Left lung (tissue), 4 donors: ENCODE measurements at regions not wholly inside any gene's neighbourhood (a gene's known extent, or its start where the extent isn't known, plus 50 kb on each side); places are given as distances from the start of the nearest gene placed in this dataset.
A peak's percentile ranks its signal among the peaks of the same experiment; 100 is the strongest.
"Not testable (repeated sequence)": the region's sequence is repeated elsewhere in the genome, so short reads cannot be mapped to it uniquely, and the experiment has no call there.

ENCODE experiments used
- ATAC-seq: fragments of 200-7000 bp; cut with Tn5 transposase; one replicate; pipeline ENCODE4 v1.9.1; 2020; ENCODE audit warnings: moderate library complexity
- DNase-seq, 4 donors: peaks; one replicate each; pipeline ENCODE4 v3.0.0-alpha.2; 2013 to 2020
- H3K27ac ChIP-seq, 2 donors: fragments of 200-600 bp; sonication (generic) in 1 of 2; one replicate each; pipeline versions ENCODE4 v1.5.0 to v1.8.0; 2020 to 2021
- H3K27me3 ChIP-seq, 2 donors: fragments of 200-600 bp; sonication (generic) in 1 of 2; one replicate each; pipeline versions ENCODE4 v1.5.0 to v1.8.0; 2020 to 2021
- H3K36me3 ChIP-seq, 2 donors: fragments of 200-600 bp; sonication (generic) in 1 of 2; one replicate each; pipeline versions ENCODE4 v1.5.0 to v1.8.0; 2020 to 2021
- H3K4me1 ChIP-seq, 2 donors: fragments of 200-600 bp; one replicate each; pipeline ENCODE4 v1.8.0; 2021
- H3K4me3 ChIP-seq, 2 donors: fragments of 200-600 bp; sonication (generic) in 1 of 2; one replicate each; pipeline versions ENCODE4 v1.5.0 to v1.8.0; 2020 to 2021; ENCODE audit warnings: mild to moderate bottlenecking in 1 of 2
- H3K9me3 ChIP-seq, 2 donors: fragments of 200-600 bp; sonication (generic) in 1 of 2; one replicate each; pipeline versions ENCODE4 v1.5.0 to v1.8.0; 2020 to 2021
- intact Hi-C, 2 donors: fragments of 100-400 bp; cut with DNase I; formaldehyde crosslinking; loops; one replicate each; pipeline versions ENCODE4 v1.11.2 to v1.14.2; 2022
- TF ChIP-seq, protein P1 (sequence below), 2 donors: fragments of 200-600 bp; sonication (generic) in 1 of 2; IDR thresholded peaks; one replicate each; pipeline versions ENCODE4 v1.5.0 to v1.8.0; 2021; ENCODE audit warnings: antibody characterized with exemption in 2 of 2
- donor health status: DM: no; HTN: yes; CAD: no.
- donor health status: DM: no; HTN: no; CAD: no.

DNA sequence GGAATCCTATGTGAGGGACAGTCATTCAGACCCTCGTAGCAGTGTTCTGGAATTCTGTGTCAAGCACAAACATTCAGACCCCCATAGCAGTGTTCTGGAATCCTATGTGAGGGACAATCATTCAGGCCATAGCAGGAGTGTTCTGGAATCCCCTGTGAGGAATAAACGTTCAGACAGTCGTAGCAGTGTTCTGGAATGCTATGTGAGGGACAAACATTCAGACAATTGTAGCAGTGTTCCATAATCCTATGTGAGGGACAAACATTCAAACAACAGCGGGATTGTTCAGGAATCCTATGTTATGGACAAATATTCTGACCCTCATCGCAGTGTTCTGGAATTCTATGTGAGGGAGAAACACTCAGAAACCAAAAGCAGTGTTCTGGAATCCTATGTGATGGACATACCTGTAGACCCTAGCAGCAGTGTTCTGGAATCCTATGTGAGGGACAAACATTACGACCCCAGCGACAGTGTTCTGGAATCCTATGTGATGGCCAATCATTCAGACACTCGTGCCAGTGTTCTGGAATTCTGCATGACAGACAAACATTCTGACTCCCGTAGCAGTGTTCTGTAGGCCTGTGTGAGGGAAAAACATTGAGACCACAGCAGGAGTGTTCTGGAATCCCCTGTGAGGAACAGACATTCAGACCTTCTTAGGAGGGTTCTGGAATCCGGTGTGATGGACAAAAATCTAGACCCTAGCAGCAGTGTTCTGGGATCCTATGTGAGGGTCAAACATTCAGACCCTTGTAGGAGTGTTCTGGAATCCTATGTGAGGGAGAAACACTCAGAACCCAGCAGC, 388.1 kb upstream of the SPATA31A5 start:
- peaks cover 0 to 39% of the 10 kb centered on the region in 2 donors for H3K9me3 ChIP-seq
- H3K4me3 ChIP-seq, H3K27me3 ChIP-seq, H3K4me1 ChIP-seq, intact Hi-C loops, H3K36me3 ChIP-seq, ATAC-seq, DNase-seq, H3K27ac ChIP-seq: not testable (repeated sequence)

DNA sequence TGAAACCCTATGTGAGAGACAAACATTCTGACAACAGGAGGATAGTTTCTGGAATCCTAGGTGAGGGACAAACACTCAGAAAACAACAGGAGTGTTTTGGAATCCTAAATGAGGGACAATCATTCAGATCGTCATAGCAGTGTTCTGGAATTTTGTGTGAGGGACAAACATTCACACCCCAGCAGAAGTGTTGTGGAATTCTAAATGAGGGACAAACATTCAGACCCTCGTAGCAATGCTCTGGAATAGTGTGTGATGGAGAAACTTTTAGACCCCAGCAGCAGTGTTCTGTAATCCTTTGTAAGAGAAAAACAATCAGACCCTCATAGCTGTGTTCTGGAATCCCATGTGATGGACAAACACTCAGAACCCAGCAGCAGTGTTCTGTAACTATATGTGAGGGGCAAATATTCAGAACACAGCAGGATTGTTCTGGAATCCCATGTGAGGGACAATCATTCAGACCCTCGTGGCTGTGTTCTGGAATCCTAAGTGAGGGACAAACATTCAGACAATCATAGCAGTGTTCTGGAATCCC, 387.4 kb upstream of the SPATA31A5 start:
- H3K27me3 ChIP-seq, H3K36me3 ChIP-seq, H3K4me1 ChIP-seq, intact Hi-C loops, ATAC-seq, H3K27ac ChIP-seq, H3K4me3 ChIP-seq, DNase-seq: not testable (repeated sequence)
- H3K9me3 ChIP-seq, result peaks cover 0 to 33% of the 10 kb centered on the region in 2 donors

DNA sequence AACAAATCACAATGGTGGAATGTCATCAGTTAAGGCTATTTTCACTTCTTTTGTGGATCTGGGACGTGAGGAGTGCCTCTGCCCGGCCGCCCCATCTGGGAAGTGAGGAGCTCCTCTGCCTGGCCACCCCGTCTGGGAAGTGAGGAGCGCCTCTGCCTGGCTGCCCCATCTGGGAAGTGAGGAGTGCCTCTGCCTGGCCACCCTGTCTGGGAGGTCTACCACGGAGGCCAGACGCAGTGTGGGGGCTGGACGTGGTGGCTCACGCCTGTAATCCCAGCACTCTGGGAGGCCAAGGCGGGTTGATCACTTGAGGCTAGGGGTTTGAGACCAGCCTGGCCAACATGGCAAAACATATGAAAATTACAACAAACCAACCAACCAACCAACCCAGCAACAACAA, 369.7 kb upstream of the SPATA31A5 start:
- H3K4me1 ChIP-seq, H3K4me3 ChIP-seq, intact Hi-C loops, H3K27ac ChIP-seq, ATAC-seq, H3K36me3 ChIP-seq, H3K27me3 ChIP-seq: not testable (repeated sequence)
- DNase-seq, result peak in 1 of 4 donors; percentile 21
- peaks cover 0 to 80% of the 10 kb centered on the region in 2 donors for H3K9me3 ChIP-seq

DNA sequence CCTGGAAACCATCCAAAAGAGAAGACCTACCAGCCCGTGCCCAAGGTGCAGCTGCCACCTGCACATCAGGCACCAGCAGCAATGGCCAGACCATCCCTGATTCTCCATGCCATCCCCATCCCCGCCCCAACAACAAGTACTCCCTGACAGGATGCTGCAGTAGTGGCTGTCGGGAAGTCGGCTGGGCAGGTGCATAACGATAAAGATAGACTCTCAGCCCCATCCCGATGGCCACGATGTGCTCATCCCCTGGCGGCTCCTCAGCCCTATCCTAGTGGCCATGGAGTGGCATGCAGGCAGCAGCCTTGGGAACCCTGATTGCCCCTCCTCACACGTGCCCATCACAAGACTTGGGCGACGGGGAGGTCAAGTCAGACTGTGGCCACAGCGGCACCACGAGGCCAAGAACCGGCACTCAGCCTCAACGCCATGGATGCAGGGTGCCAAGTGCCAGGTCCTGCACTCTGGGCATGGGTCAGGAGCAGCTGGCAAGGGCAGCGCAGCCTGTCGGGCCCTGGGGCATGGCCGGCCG, 368.8 kb upstream of the SPATA31A5 start:
- DNase-seq, result no peak
- no peak overlapping the region for H3K27ac ChIP-seq
- H3K4me3 ChIP-seq, result no peak overlapping the region
- H3K36me3 ChIP-seq, result no peaks in the 10 kb centered on the region
- H3K4me1 ChIP-seq, result no peaks in the 10 kb centered on the region
- intact Hi-C loops, result no loop called here
- TF ChIP-seq, protein P1, sequence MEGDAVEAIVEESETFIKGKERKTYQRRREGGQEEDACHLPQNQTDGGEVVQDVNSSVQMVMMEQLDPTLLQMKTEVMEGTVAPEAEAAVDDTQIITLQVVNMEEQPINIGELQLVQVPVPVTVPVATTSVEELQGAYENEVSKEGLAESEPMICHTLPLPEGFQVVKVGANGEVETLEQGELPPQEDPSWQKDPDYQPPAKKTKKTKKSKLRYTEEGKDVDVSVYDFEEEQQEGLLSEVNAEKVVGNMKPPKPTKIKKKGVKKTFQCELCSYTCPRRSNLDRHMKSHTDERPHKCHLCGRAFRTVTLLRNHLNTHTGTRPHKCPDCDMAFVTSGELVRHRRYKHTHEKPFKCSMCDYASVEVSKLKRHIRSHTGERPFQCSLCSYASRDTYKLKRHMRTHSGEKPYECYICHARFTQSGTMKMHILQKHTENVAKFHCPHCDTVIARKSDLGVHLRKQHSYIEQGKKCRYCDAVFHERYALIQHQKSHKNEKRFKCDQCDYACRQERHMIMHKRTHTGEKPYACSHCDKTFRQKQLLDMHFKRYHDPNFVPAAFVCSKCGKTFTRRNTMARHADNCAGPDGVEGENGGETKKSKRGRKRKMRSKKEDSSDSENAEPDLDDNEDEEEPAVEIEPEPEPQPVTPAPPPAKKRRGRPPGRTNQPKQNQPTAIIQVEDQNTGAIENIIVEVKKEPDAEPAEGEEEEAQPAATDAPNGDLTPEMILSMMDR (IDR thresholded peaks at IDR 0.05), result no peak
- ATAC-seq, result no peak
- no peaks in the 10 kb centered on the region for H3K27me3 ChIP-seq
- peaks cover 0 to 79% of the 10 kb centered on the region in 2 donors for H3K9me3 ChIP-seq

DNA sequence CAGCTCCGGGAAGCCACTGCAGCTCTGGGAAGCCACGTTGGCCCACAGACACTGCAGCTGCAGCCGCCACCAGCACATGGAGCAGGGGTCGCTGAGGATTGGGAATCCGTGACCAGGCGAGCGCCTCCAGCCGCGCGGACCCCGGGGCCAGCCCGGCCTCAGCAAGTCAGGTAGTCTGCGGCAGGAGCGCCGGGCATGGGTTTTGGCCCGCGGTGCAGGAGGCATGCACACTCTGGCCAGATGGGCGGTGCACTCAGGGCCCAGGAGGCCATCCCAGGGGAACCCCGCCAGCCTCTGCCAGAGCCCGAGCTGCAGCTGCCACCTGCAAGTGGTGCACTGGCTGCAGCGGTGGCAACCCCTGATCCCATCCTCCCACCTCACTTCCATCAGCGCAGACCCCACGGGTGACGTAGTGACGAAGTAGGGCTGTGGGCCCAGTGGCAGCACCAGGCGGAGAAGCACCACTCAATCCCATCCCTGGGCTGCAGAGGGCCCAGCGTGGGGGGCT, 368.3 kb upstream of the SPATA31A5 start:
- H3K9me3 ChIP-seq, result peaks cover 0 to 75% of the 10 kb centered on the region in 2 donors
- no peaks in the 10 kb centered on the region for H3K27me3 ChIP-seq
- DNase-seq, result peak in 1 of 4 donors; percentile 62
- no peak for ATAC-seq
- H3K27ac ChIP-seq, result no peak overlapping the region
- H3K36me3 ChIP-seq, result no peaks in the 10 kb centered on the region
- intact Hi-C loops, result no loop called here
- no peak overlapping the region for H3K4me3 ChIP-seq
- H3K4me1 ChIP-seq, result no peaks in the 10 kb centered on the region
- TF ChIP-seq, protein P1 (IDR thresholded peaks at IDR 0.05), result no peak

DNA sequence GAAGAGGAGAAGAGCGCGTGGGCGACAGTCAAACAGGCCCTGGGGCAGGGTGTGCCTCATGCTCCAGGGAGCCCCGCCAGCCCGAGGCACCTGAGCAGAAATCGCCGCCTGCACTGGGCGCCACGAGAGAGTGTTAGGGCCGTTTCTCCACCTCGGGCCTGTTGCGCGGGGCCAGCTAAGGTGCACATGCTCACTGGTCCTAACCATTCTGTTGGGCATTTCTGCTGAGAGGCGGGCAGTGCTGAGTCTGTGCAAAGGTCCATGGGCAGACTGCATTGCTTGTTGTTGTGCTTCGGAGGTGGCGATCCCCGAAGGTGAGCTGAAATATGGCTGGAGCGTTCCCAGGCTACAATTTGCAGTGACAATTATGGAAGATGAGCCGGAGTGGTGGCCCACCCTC, 367.8 kb upstream of the SPATA31A5 start:
- intact Hi-C loops, result no loop called here
- DNase-seq (no peak), ATAC-seq (no peak)
- Histone ChIP-seq H3K27me3 (no peaks in the 10 kb centered on the region), H3K27ac (no peak overlapping the region), H3K9me3 (peaks cover 0 to 70% of the 10 kb centered on the region in 2 donors), H3K4me3 (no peak overlapping the region), H3K4me1 (no peaks in the 10 kb centered on the region), H3K36me3 (no peaks in the 10 kb centered on the region)
- TF ChIP-seq, protein P1 (IDR thresholded peaks at IDR 0.05), result no peak

DNA sequence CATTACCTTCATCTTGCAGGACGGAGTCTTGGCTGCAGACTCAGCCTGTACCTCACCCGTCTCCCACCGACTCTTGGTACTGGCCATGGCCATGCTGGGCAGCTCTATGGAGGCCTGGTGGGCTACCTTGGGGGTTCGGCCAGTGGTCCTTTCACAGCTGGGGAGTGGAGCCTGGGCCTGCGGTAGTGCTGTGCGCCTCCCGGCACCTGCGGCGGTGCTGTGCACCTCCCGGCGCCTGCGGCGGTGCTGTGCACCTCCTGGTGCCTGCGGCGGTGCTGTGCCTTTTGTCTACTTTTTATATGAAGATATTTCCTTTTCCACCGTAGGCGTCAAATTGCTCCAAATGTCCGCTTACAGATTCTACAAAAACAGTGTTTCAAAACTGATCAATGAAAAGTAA, 367.2 kb upstream of the SPATA31A5 start:
- intact Hi-C loops, result not testable (repeated sequence)

More for the DNA sequence above, 367.2 kb upstream of the SPATA31A5 start:
- not testable (repeated sequence) for H3K27me3 ChIP-seq, ATAC-seq, H3K27ac ChIP-seq, H3K36me3 ChIP-seq, H3K4me1 ChIP-seq, H3K4me3 ChIP-seq
- peaks cover 0 to 64% of the 10 kb centered on the region in 2 donors for H3K9me3 ChIP-seq
- DNase-seq, result peak in 1 of 4 donors; percentile 61
